HAP-1 (cell line): ENCODE measurements at regions not wholly inside any gene's neighbourhood (a gene's known extent, or its start where the extent isn't known, plus 50 kb on each side); places are given as distances from the start of the nearest gene placed in this dataset.

ENCODE experiments used
- DNase-seq, 2 experiments: peaks; one replicate each; pipeline ENCODE4 v3.0.0-alpha.2; 2016 to 2020; ENCODE audit warnings: low spot score in 2 of 2
- H3K27me3 ChIP-seq: fragments of 250-450 bp; sonication (Bioruptor Pico); 2 replicates; pipeline ENCODE4 v1.5.1; 2020; ENCODE audit warnings: low read depth, mild to moderate bottlenecking, moderate library complexity
- H3K36me3 ChIP-seq: fragments of 250-450 bp; sonication (Bioruptor Pico); replicated peaks from 2 replicates; pipeline ENCODE4 v1.5.1; 2020; ENCODE audit warnings: mild to moderate bottlenecking
- H3K4me1 ChIP-seq: fragments of 250-450 bp; sonication (Bioruptor Pico); 2 replicates; pipeline ENCODE4 v1.5.1; 2020; ENCODE audit warnings: mild to moderate bottlenecking
- H3K4me3 ChIP-seq: fragments of 250-450 bp; sonication (Bioruptor Pico); 2 replicates; pipeline ENCODE4 v1.5.1; 2020; ENCODE audit warnings: mild to moderate bottlenecking, moderate library complexity
- H3K9me3 ChIP-seq: fragments of 250-450 bp; sonication (Bioruptor Pico); 2 replicates; pipeline ENCODE4 v1.5.1; 2020; ENCODE audit warnings: mild to moderate bottlenecking, moderate library complexity
- in situ Hi-C: fragments of 300-500 bp; cut with MboI; formaldehyde crosslinking; loops from 3 replicates; pipeline ENCODE4 v1.14.3; 2020; ENCODE audit warnings: low sequenced_read_pairs, inconsistent platforms, mixed read lengths

DNA sequence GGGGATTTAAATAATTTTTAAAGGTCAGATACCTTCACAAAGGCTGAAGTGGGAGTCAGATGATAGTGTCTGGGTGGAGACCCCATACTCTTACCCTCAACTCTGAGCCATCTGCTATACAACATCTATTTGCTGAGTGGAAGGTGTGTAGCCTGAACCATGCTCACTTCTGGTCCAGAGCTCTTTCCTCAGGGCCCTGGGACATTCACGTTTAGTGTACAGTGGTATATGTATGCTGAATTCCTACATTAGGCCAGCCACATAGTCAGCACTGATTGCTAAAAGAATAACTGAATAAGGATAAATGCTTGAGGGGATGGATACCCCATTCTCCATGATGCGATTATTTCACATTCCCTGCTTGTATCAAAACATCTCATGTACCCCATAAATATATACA lies 107.3 kb downstream of the KIF26A start:
- H3K36me3 ChIP-seq = no peaks in the 10 kb centered on the region
- H3K27me3 ChIP-seq = no peaks in the 10 kb centered on the region
- H3K4me3 ChIP-seq = no peak overlapping the region
- in situ Hi-C loops = no loop called here
- H3K4me1 ChIP-seq = no peaks in the 10 kb centered on the region
- no peaks in the 10 kb centered on the region for H3K9me3 ChIP-seq
- DNase-seq = no peak

- in situ Hi-C loops = no loop called here
- no peaks in the 10 kb centered on the region for H3K27me3 ChIP-seq
- H3K9me3 ChIP-seq = no peaks in the 10 kb centered on the region
- H3K4me1 ChIP-seq = no peaks in the 10 kb centered on the region
- H3K4me3 ChIP-seq = no peak overlapping the region
- no peaks in the 10 kb centered on the region for H3K36me3 ChIP-seq
- DNase-seq = no peak
These were observed 108.3 kb downstream of the KIF26A start for GRCh38 chr14:104246401-104247335.

DNA sequence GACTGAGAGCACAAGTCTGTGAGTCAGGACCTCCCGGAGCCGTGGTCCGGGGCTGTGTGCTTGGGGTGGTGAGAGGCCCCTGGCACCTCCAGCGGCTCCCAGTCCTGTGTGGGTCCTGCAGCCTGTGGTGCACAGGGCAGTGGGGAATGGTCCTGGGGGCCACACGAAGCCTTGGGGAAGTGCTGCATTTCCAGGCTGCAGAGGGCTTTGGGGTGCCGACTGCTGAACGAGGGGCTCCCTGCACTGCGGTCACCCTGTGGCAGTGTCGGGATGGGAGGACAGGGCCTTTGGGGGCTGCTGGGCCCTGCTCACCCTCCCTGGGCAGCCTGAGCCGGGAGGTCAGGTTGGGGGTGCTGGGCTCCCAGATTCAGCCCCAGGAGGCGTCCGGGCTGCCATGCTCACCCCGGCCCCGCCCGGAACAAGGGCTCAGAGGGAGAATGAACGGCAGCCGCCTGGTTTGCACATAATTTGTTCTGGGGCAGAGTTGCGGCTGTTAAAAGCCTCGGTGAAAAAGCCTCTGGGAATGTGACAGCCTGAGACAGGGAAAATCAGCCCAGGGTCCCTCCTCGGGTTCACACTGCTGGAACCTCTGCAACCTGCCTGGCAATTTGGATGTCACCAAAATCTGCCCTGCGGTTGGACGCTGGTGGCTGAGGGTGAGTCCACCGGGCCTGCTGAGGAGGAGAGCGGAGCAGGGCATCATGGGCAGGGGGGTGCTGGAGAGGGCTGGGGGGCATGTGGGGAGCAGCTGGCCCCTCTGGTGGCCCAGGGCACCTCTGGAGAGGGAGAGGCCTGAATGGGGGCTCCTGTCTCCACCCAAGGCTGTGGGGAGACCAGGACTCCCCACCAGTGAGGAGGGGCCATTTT lies 109.2 kb downstream of the KIF26A start:
- Histone ChIP-seq H3K27me3 (no peaks in the 10 kb centered on the region), H3K4me3 (no peak overlapping the region), H3K36me3 (no peaks in the 10 kb centered on the region), H3K9me3 (no peaks in the 10 kb centered on the region), H3K4me1 (no peaks in the 10 kb centered on the region)
- in situ Hi-C loops = no loop called here
- no peak for DNase-seq

GRCh38 chr14:104248203-104249055 lies 110.0 kb downstream of the KIF26A start:
- in situ Hi-C loops = no loop called here

DNA sequence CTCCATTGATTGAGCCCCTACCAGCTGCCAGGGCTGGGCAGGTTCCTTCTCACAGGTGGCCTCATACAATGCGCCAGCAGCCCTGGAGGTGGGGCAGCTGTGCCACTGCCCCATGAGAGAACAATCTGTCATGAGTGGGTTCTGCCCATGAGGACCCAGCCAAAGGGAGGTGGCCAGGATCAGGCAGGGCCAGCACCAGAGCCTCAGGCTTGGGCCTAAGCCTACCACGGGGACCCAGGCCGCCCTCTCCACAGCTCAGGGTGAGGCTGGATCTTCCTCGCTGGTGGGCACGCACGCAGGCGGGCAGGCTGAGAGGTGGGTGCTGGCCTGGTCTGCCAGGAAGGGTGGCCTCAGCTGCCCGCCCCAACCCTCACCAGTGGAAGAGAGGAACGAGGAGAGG lies 110.7 kb downstream of the KIF26A start:
- in situ Hi-C loops = no loop called here

More at GRCh38 chr14:104248203-104249055, 110.0 kb downstream of the KIF26A start:
- no peaks in the 10 kb centered on the region for H3K9me3 ChIP-seq
- H3K4me3 ChIP-seq = no peak overlapping the region
- DNase-seq = no peak
- no peaks in the 10 kb centered on the region for H3K36me3 ChIP-seq
- no peaks in the 10 kb centered on the region for H3K4me1 ChIP-seq
- H3K27me3 ChIP-seq = no peaks in the 10 kb centered on the region

DNA sequence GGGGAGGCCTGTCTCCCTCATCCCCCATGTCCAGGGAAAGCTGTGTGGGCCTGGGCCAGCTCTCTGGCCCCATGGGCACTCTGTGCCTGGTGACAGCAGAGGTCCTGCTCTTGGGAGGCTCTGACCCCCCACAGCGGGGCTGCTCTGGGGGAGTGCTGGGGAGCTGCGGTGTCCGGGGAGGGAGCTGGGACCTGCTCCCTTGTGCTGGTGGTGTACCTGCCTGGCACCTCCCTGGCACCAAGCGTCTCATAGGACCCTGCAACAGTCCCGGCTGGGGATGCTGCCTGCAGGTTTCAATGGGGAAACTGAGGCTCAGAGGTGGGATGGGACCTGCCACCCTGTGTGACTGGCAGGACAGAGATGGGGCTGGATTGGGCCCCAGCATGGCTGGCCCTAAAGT lies 111.3 kb downstream of the KIF26A start:
- H3K4me1 ChIP-seq = no peaks in the 10 kb centered on the region
- no peaks in the 10 kb centered on the region for H3K9me3 ChIP-seq
- no peaks in the 10 kb centered on the region for H3K36me3 ChIP-seq
- in situ Hi-C loops = no loop called here
- no peak for DNase-seq
- no peaks in the 10 kb centered on the region for H3K27me3 ChIP-seq
- no peak overlapping the region for H3K4me3 ChIP-seq

More for the DNA sequence above, 110.7 kb downstream of the KIF26A start:
- no peak for DNase-seq
- no peaks in the 10 kb centered on the region for H3K36me3 ChIP-seq
- no peaks in the 10 kb centered on the region for H3K27me3 ChIP-seq
- no peak overlapping the region for H3K4me3 ChIP-seq
- H3K9me3 ChIP-seq = no peaks in the 10 kb centered on the region
- H3K4me1 ChIP-seq = no peaks in the 10 kb centered on the region

- Histone ChIP-seq H3K4me3 (no peak overlapping the region), H3K4me1 (no peaks in the 10 kb centered on the region), H3K27me3 (no peaks in the 10 kb centered on the region), H3K36me3 (no peaks in the 10 kb centered on the region), H3K9me3 (no peaks in the 10 kb centered on the region)
- in situ Hi-C loops = no loop called here
- no peak for DNase-seq
These were observed 111.8 kb downstream of the KIF26A start for GRCh38 chr14:104250175-104250574.

DNA sequence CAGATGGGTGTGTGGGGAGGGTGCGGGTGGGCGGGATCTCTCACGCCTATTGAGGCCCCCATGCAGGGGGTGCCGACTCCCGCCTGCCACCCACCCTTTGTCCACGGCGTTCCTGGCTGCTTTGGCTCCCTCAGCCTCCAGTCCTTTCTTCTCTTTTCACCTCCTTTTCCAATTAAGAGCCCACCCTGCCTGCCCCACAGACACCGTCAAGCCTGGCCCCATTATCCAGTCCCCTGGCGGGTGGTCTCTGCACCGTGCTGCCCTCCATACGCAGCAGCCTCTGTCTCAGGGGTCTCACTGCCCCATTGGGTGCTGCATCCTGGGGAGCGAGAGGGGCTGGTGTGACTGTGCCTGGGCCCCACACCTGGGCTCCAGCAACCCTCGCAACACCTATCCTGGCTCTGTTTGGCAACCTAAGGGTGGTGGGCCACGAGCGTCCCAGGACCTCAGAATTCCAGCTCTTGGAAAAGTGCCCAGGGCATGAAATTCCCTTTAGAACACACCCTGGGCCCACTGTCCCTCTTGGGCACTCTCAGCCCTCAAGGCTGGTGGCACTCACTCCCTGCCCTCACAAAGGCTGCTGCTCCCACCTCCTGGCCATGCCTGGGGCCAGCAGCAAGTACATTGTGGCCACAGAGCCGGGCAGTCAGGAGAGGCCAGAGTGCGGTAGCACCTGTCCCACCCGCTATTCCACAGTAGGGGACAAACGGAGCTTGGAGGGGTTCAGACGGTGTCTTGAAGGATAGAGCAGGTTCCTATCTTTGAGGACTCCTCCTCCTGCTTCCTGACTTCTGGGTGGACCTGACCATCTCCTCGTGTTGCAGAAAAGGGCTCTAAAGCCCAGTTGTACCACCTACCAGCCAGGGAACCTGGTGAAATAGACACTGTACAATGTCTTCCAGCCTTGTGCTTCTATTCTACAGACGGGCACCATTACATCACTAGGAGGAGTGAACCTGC lies 114.1 kb downstream of the KIF26A start:
- no peak overlapping the region for H3K4me3 ChIP-seq
- H3K27me3 ChIP-seq = no peaks in the 10 kb centered on the region
- no peaks in the 10 kb centered on the region for H3K4me1 ChIP-seq
- H3K9me3 ChIP-seq = no peaks in the 10 kb centered on the region
- no peak for DNase-seq
- in situ Hi-C loops = no loop called here
- no peaks in the 10 kb centered on the region for H3K36me3 ChIP-seq

DNA sequence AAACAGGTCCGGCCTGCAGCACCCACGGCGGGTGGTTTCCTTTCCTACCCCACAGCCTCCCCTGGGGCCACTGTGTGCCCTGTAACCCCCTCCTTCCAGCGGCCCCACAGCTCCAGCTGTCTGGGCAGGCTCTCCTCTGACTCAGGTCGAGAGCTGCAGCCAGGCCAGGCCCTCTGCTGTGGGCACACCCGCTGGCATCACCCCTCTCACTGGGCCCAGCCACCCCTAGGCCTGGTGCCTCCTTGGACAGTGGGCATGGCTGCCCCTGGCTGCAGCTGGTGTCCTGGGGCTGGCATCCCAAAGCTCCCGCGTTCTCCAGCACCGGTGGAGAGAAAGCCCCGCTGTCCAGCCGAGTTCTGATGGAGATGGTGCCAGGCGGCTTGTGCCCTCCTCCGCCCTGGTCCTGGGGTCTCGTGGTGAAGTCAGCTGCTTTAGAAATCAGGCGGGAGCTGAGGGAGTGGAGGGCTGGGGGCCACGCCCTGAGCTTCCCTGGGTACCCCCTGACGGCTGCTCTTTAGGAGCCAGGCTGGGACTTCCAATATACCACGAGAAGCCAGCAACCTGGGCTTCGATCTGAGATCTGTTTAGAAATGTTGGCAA lies 114.9 kb downstream of the KIF26A start:
- Histone ChIP-seq H3K9me3 (no peaks in the 10 kb centered on the region), H3K36me3 (no peaks in the 10 kb centered on the region), H3K4me1 (no peaks in the 10 kb centered on the region), H3K27me3 (no peaks in the 10 kb centered on the region), H3K4me3 (no peak overlapping the region)
- in situ Hi-C loops = no loop called here
- no peak for DNase-seq

GRCh38 chr14:104253901-104254353 lies 115.5 kb downstream of the KIF26A start:
- DNase-seq = no peak
- no peaks in the 10 kb centered on the region for H3K4me1 ChIP-seq
- H3K9me3 ChIP-seq = no peaks in the 10 kb centered on the region
- H3K27me3 ChIP-seq = no peaks in the 10 kb centered on the region
- in situ Hi-C loops = no loop called here
- H3K36me3 ChIP-seq = no peaks in the 10 kb centered on the region
- no peak overlapping the region for H3K4me3 ChIP-seq

DNA sequence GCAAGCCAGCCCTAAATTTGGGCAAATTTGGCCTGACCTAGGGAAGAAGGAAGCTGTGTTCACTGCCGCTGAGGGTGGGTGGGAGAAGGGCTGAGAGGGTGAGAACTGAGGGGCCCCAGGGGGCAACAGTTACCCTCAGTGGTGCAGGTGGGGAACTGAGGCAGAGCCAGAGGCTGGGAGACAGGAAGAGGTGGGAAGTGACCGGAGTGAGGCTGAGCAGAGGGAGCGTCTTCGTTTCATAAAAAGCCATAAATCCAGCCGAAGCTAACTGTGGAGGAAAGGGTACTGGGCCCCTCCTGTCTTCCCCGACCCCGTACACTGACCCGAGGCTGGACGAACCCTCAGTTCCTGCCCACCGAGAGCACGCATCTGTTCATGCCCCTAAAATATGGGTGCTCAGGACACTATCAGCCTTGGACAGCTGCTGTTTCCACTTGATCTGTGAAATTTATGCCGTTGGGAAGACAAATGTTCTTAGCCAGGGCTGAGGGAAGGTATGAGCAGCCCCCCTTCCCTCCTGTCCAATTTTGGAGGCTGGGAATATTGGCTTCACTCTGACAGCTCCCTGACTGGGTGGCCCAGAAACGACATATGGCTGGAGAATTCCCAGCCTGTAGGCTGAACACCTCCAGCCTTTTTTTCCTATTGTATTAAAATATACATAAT lies 116.5 kb downstream of the KIF26A start:
- Histone ChIP-seq H3K36me3 (no peaks in the 10 kb centered on the region), H3K27me3 (no peaks in the 10 kb centered on the region), H3K4me3 (no peak overlapping the region), H3K4me1 (no peaks in the 10 kb centered on the region), H3K9me3 (no peaks in the 10 kb centered on the region)
- in situ Hi-C loops = no loop called here
- DNase-seq = peak in 1 of 2 experiments; percentile 5

- H3K4me3 ChIP-seq = no peak overlapping the region
- H3K27me3 ChIP-seq = peaks cover 3% of the 10 kb centered on the region; the same call in 1 of the 2 replicates
- in situ Hi-C loops = no loop called here
- DNase-seq = no peak
- no peaks in the 10 kb centered on the region for H3K4me1 ChIP-seq
- no peaks in the 10 kb centered on the region for H3K9me3 ChIP-seq
- no peaks in the 10 kb centered on the region for H3K36me3 ChIP-seq
These were observed 117.6 kb downstream of the KIF26A start for GRCh38 chr14:104256025-104256424.
